Dermis microvascular lymphatic vessel endothelial cell (primary cell): ENCODE measurements at regions not wholly inside any gene's neighbourhood (a gene's known extent, or its start where the extent isn't known, plus 50 kb on each side); places are given as distances from the start of the nearest gene placed in this dataset.

Experiments
- DNase-seq, 2 donors: peaks; one replicate each; pipeline versions ENCODE4 v3.0.0 to v3.0.0-alpha.2; 2010; ENCODE audit warnings: low read depth in 2 of 2

GRCh38 chr4:14234307-14234706, 606.8 kb upstream of the BOD1L1 start:
- no peak for DNase-seq

- DNase-seq = no peak
Measured at GRCh38 chr4:14236359-14236758, 608.8 kb upstream of the BOD1L1 start.

GRCh38 chr4:14237911-14238310, 610.4 kb upstream of the BOD1L1 start:
- no peak for DNase-seq

- DNase-seq = no peak
Measured at GRCh38 chr4:14241574-14241973, 614.0 kb upstream of the BOD1L1 start.

- DNase-seq = no peak
Measured at GRCh38 chr4:14247767-14248166, 620.2 kb upstream of the BOD1L1 start.

- DNase-seq = no peak
Measured at GRCh38 chr4:14249226-14249625, 621.7 kb upstream of the BOD1L1 start.

- DNase-seq = peak; percentile 7 to 57
Measured at GRCh38 chr4:14254252-14254651, 626.7 kb upstream of the BOD1L1 start.

- DNase-seq = no peak
Measured at GRCh38 chr4:14254926-14255325, 627.4 kb upstream of the BOD1L1 start.

- DNase-seq = no peak
Measured at GRCh38 chr4:14257903-14258302, 630.4 kb upstream of the BOD1L1 start.

- DNase-seq = no peak
Measured at GRCh38 chr4:14259936-14260335, 632.4 kb upstream of the BOD1L1 start.

GRCh38 chr4:14260591-14260990, 633.1 kb upstream of the BOD1L1 start:
- DNase-seq = no peak

- DNase-seq = no peak
Measured at GRCh38 chr4:14262221-14262620, 634.7 kb upstream of the BOD1L1 start.

GRCh38 chr4:14264437-14264836, 636.9 kb upstream of the BOD1L1 start:
- no peak for DNase-seq

GRCh38 chr4:14265651-14266050, 638.1 kb upstream of the BOD1L1 start:
- DNase-seq = peak in 1 of 2 donors; percentile 41

GRCh38 chr4:14267373-14268060, 640.0 kb upstream of the BOD1L1 start:
- DNase-seq = no peak

GRCh38 chr4:14269824-14270223, 642.3 kb upstream of the BOD1L1 start:
- no peak for DNase-seq

- DNase-seq = no peak
Measured at GRCh38 chr4:14272206-14272605, 644.7 kb upstream of the BOD1L1 start.

GRCh38 chr4:14277505-14277904, 650.0 kb upstream of the BOD1L1 start:
- DNase-seq = no peak

GRCh38 chr4:14280567-14280966, 653.0 kb upstream of the BOD1L1 start:
- DNase-seq = no peak

- no peak for DNase-seq
Measured at GRCh38 chr4:14284578-14284977, 657.1 kb upstream of the BOD1L1 start.

GRCh38 chr4:14289708-14290107, 662.2 kb upstream of the BOD1L1 start:
- DNase-seq = no peak

- DNase-seq = no peak
Measured at GRCh38 chr4:14293582-14293981, 666.1 kb upstream of the BOD1L1 start.

- no peak for DNase-seq
Measured at GRCh38 chr4:14294611-14295010, 667.1 kb upstream of the BOD1L1 start.

- no peak for DNase-seq
Measured at GRCh38 chr4:14299166-14299565, 671.6 kb upstream of the BOD1L1 start.
